ENCODE measurements at regions not wholly inside any gene's neighbourhood (a gene's known extent, or its start where the extent isn't known, plus 50 kb on each side); places are given as distances from the start of the nearest gene placed in this dataset.

- TF ChIP-seq HDGF (IDR thresholded peaks at IDR 0.05; ENCODE audit: borderline replicate concordance) = no peak
- no peak for TF ChIP-seq FOXK2 (IDR thresholded peaks at IDR 0.05)
- no peak for TF ChIP-seq TARDBP (IDR thresholded peaks at IDR 0.05)
- TF ChIP-seq FOXA1 (IDR thresholded peaks at IDR 0.05) = no peak
- no peak for TF ChIP-seq FOXM1 (IDR thresholded peaks at IDR 0.05; ENCODE audit: borderline replicate concordance)
- TF ChIP-seq LEF1 (IDR thresholded peaks at IDR 0.05; ENCODE audit: borderline replicate concordance) = no peak
- TF ChIP-seq SP1 (IDR thresholded peaks at IDR 0.05) = no peak
- TF ChIP-seq NFRKB (IDR thresholded peaks at IDR 0.05) = no peak
- TF ChIP-seq ARNT (IDR thresholded peaks at IDR 0.05) = no peak
- TF ChIP-seq SUZ12 (IDR thresholded peaks at IDR 0.05) = no peak
- TF ChIP-seq PKNOX1 (IDR thresholded peaks at IDR 0.05) = no peak
These were observed 117.9 kb upstream of the OSR1 start for GRCh38 chr2:19476327-19476726.
